Esophagus mucosa (tissue), 1 donor: ENCODE measurements at regions not wholly inside any gene's neighbourhood (a gene's known extent, or its start where the extent isn't known, plus 50 kb on each side); places are given as distances from the start of the nearest gene placed in this dataset.
"Not testable (repeated sequence)": the region's sequence is repeated elsewhere in the genome, so short reads cannot be mapped to it uniquely, and the experiment has no call there.

Experiments
- ATAC-seq: fragments of 200-7000 bp; cut with Tn5 transposase; one replicate; pipeline ENCODE4 v1.9.1; 2020
- donor health status: DM: yes; HTN: yes; CAD: no.

- ATAC-seq = no peak
These were observed 933.0 kb downstream of the TLE4 start for GRCh38 chr9:80504601-80505230.

GRCh38 chr9:80503671-80504281 is 932.0 kb downstream of the TLE4 start:
- no peak for ATAC-seq

- ATAC-seq = no peak
These were observed 930.5 kb downstream of the TLE4 start for GRCh38 chr9:80502306-80502705.

- ATAC-seq = no peak
These were observed 929.9 kb downstream of the TLE4 start for GRCh38 chr9:80501635-80502034.

GRCh38 chr9:80500300-80500699 is 928.5 kb downstream of the TLE4 start:
- ATAC-seq = no peak

GRCh38 chr9:80498001-80498555 is 926.3 kb downstream of the TLE4 start:
- ATAC-seq = no peak

GRCh38 chr9:80496901-80497556 is 925.3 kb downstream of the TLE4 start:
- ATAC-seq = no peak

- ATAC-seq = no peak
These were observed 921.5 kb downstream of the TLE4 start for GRCh38 chr9:80493258-80493657.

GRCh38 chr9:80492221-80492620 is 920.5 kb downstream of the TLE4 start:
- ATAC-seq = no peak

GRCh38 chr9:80491086-80491696 is 919.4 kb downstream of the TLE4 start:
- no peak for ATAC-seq

GRCh38 chr9:80489329-80489728 is 917.6 kb downstream of the TLE4 start:
- no peak for ATAC-seq

- no peak for ATAC-seq
These were observed 913.9 kb downstream of the TLE4 start for GRCh38 chr9:80485420-80486250.

GRCh38 chr9:80482251-80482650 is 910.5 kb downstream of the TLE4 start:
- not testable (repeated sequence) for ATAC-seq

- peak; percentile 97 for ATAC-seq
These were observed 895.9 kb downstream of the TLE4 start for GRCh38 chr9:80467632-80468031.

GRCh38 chr9:80465556-80465955 is 893.8 kb downstream of the TLE4 start:
- ATAC-seq = no peak

GRCh38 chr9:80449513-80449912 is 877.7 kb downstream of the TLE4 start:
- ATAC-seq = no peak

- no peak for ATAC-seq
These were observed 877.2 kb downstream of the TLE4 start for GRCh38 chr9:80448996-80449395.

- no peak for ATAC-seq
These were observed 876.1 kb downstream of the TLE4 start for GRCh38 chr9:80447876-80448275.

- no peak for ATAC-seq
These were observed 869.0 kb downstream of the TLE4 start for GRCh38 chr9:80440724-80441123.

GRCh38 chr9:80437825-80438224 is 866.1 kb downstream of the TLE4 start:
- no peak for ATAC-seq

- ATAC-seq = no peak
These were observed 865.4 kb downstream of the TLE4 start for GRCh38 chr9:80437091-80437640.

- no peak for ATAC-seq
These were observed 863.8 kb downstream of the TLE4 start for GRCh38 chr9:80435591-80435990.
